ENCODE measurements at regions not wholly inside any gene's neighbourhood (a gene's known extent, or its start where the extent isn't known, plus 50 kb on each side); places are given as distances from the start of the nearest gene placed in this dataset.

- Histone ChIP-seq H3K27me3 (ENCODE audit: control insufficient read depth in 2 of 2, insufficient read depth in 1 of 2, low read length in 1 of 2) (no peaks in the 10 kb centered on the region), H3K27ac (ENCODE audit: low read depth in 1 of 2, low read length in 1 of 2) (no peak overlapping the region), H3K36me3 (ENCODE audit: control insufficient read depth in 2 of 2, insufficient read depth in 2 of 2, low read length in 1 of 2) (no peaks in the 10 kb centered on the region), H3K4me3 (ENCODE audit: low read length in 2 of 2) (no peak overlapping the region), H3K9me3 (ENCODE audit: control insufficient read depth in 2 of 2, insufficient read depth in 1 of 2, low read length in 1 of 2) (no peaks in the 10 kb centered on the region), H3K4me1 (ENCODE audit: control insufficient read depth in 2 of 2, insufficient read depth in 2 of 2, low read length in 2 of 2) (no peaks in the 10 kb centered on the region)
- no peak for DNase-seq (ENCODE audit: low read depth in 6 of 9, low spot score in 9 of 9)
Observed at GRCh38 chr18:42201137-42201536, 246.1 kb downstream of the PIK3C3 start.

- Histone ChIP-seq H3K4me3 (ENCODE audit: low read length in 2 of 2) (no peak overlapping the region), H3K27ac (ENCODE audit: low read depth in 1 of 2, low read length in 1 of 2) (no peak overlapping the region), H3K36me3 (ENCODE audit: control insufficient read depth in 2 of 2, insufficient read depth in 2 of 2, low read length in 1 of 2) (no peaks in the 10 kb centered on the region), H3K9me3 (ENCODE audit: control insufficient read depth in 2 of 2, insufficient read depth in 1 of 2, low read length in 1 of 2) (no peaks in the 10 kb centered on the region), H3K27me3 (ENCODE audit: control insufficient read depth in 2 of 2, insufficient read depth in 1 of 2, low read length in 1 of 2) (no peaks in the 10 kb centered on the region), H3K4me1 (ENCODE audit: control insufficient read depth in 2 of 2, insufficient read depth in 2 of 2, low read length in 2 of 2) (no peaks in the 10 kb centered on the region)
- no peak for DNase-seq (ENCODE audit: low read depth in 6 of 9, low spot score in 9 of 9)
- 98% methylated on average over 5 of the region's 5 CpGs for WGBS
Observed at GRCh38 chr18:42211201-42211600, 256.2 kb downstream of the PIK3C3 start.

GRCh38 chr18:42222557-42222956 lies 267.5 kb downstream of the PIK3C3 start:
- Histone ChIP-seq H3K27ac (ENCODE audit: low read depth in 1 of 2, low read length in 1 of 2) (no peak overlapping the region), H3K27me3 (ENCODE audit: control insufficient read depth in 2 of 2, insufficient read depth in 1 of 2, low read length in 1 of 2) (no peaks in the 10 kb centered on the region), H3K4me3 (ENCODE audit: low read length in 2 of 2) (no peak overlapping the region), H3K4me1 (ENCODE audit: control insufficient read depth in 2 of 2, insufficient read depth in 2 of 2, low read length in 2 of 2) (no peaks in the 10 kb centered on the region), H3K9me3 (ENCODE audit: control insufficient read depth in 2 of 2, insufficient read depth in 1 of 2, low read length in 1 of 2) (no peaks in the 10 kb centered on the region), H3K36me3 (ENCODE audit: control insufficient read depth in 2 of 2, insufficient read depth in 2 of 2, low read length in 1 of 2) (no peaks in the 10 kb centered on the region)
- 91% methylated on average over 1 of the region's 1 CpG for WGBS
- no peak for DNase-seq (ENCODE audit: low read depth in 6 of 9, low spot score in 9 of 9)

GRCh38 chr18:42228581-42228980 lies 273.5 kb downstream of the PIK3C3 start:
- no peaks in the 10 kb centered on the region for H3K27me3 ChIP-seq (ENCODE audit: control insufficient read depth in 2 of 2, insufficient read depth in 1 of 2, low read length in 1 of 2)
- 85% methylated on average over 1 of the region's 1 CpG for WGBS

GRCh38 chr18:42229211-42230210 lies 274.5 kb downstream of the PIK3C3 start:
- 94% methylated on average over 2 of the region's 2 CpGs for WGBS
- DNase-seq (ENCODE audit: low read depth in 6 of 9, low spot score in 9 of 9) = no peak
- no peak overlapping the region for H3K4me3 ChIP-seq (ENCODE audit: low read length in 2 of 2)
- H3K27ac ChIP-seq (ENCODE audit: low read depth in 1 of 2, low read length in 1 of 2) = no peak overlapping the region
- no peaks in the 10 kb centered on the region for H3K4me1 ChIP-seq (ENCODE audit: control insufficient read depth in 2 of 2, insufficient read depth in 2 of 2, low read length in 2 of 2)
- no peaks in the 10 kb centered on the region for H3K36me3 ChIP-seq (ENCODE audit: control insufficient read depth in 2 of 2, insufficient read depth in 2 of 2, low read length in 1 of 2)
- H3K9me3 ChIP-seq (ENCODE audit: control insufficient read depth in 2 of 2, insufficient read depth in 1 of 2, low read length in 1 of 2) = no peaks in the 10 kb centered on the region
- H3K27me3 ChIP-seq (ENCODE audit: control insufficient read depth in 2 of 2, insufficient read depth in 1 of 2, low read length in 1 of 2) = no peaks in the 10 kb centered on the region

More at GRCh38 chr18:42228581-42228980, 273.5 kb downstream of the PIK3C3 start:
- H3K4me1 ChIP-seq (ENCODE audit: control insufficient read depth in 2 of 2, insufficient read depth in 2 of 2, low read length in 2 of 2) = no peaks in the 10 kb centered on the region
- H3K9me3 ChIP-seq (ENCODE audit: control insufficient read depth in 2 of 2, insufficient read depth in 1 of 2, low read length in 1 of 2) = no peaks in the 10 kb centered on the region
- H3K27ac ChIP-seq (ENCODE audit: low read depth in 1 of 2, low read length in 1 of 2) = no peak overlapping the region
- no peak overlapping the region for H3K4me3 ChIP-seq (ENCODE audit: low read length in 2 of 2)
- no peaks in the 10 kb centered on the region for H3K36me3 ChIP-seq (ENCODE audit: control insufficient read depth in 2 of 2, insufficient read depth in 2 of 2, low read length in 1 of 2)
- DNase-seq (ENCODE audit: low read depth in 6 of 9, low spot score in 9 of 9) = no peak

GRCh38 chr18:42230636-42231035 lies 275.6 kb downstream of the PIK3C3 start:
- H3K27me3 ChIP-seq (ENCODE audit: control insufficient read depth in 2 of 2, insufficient read depth in 1 of 2, low read length in 1 of 2) = no peaks in the 10 kb centered on the region
- H3K4me3 ChIP-seq (ENCODE audit: low read length in 2 of 2) = no peak overlapping the region
- H3K4me1 ChIP-seq (ENCODE audit: control insufficient read depth in 2 of 2, insufficient read depth in 2 of 2, low read length in 2 of 2) = no peaks in the 10 kb centered on the region
- no peak for DNase-seq (ENCODE audit: low read depth in 6 of 9, low spot score in 9 of 9)
- no peaks in the 10 kb centered on the region for H3K36me3 ChIP-seq (ENCODE audit: control insufficient read depth in 2 of 2, insufficient read depth in 2 of 2, low read length in 1 of 2)
- H3K9me3 ChIP-seq (ENCODE audit: control insufficient read depth in 2 of 2, insufficient read depth in 1 of 2, low read length in 1 of 2) = no peaks in the 10 kb centered on the region
- no peak overlapping the region for H3K27ac ChIP-seq (ENCODE audit: low read depth in 1 of 2, low read length in 1 of 2)
- 72% methylated on average over 2 of the region's 2 CpGs for WGBS

GRCh38 chr18:42231284-42231683 lies 276.2 kb downstream of the PIK3C3 start:
- no peaks in the 10 kb centered on the region for H3K36me3 ChIP-seq (ENCODE audit: control insufficient read depth in 2 of 2, insufficient read depth in 2 of 2, low read length in 1 of 2)
- H3K27me3 ChIP-seq (ENCODE audit: control insufficient read depth in 2 of 2, insufficient read depth in 1 of 2, low read length in 1 of 2) = no peaks in the 10 kb centered on the region
- no peak for DNase-seq (ENCODE audit: low read depth in 6 of 9, low spot score in 9 of 9)
- no peak overlapping the region for H3K27ac ChIP-seq (ENCODE audit: low read depth in 1 of 2, low read length in 1 of 2)
- no peak overlapping the region for H3K4me3 ChIP-seq (ENCODE audit: low read length in 2 of 2)
- no peaks in the 10 kb centered on the region for H3K9me3 ChIP-seq (ENCODE audit: control insufficient read depth in 2 of 2, insufficient read depth in 1 of 2, low read length in 1 of 2)
- H3K4me1 ChIP-seq (ENCODE audit: control insufficient read depth in 2 of 2, insufficient read depth in 2 of 2, low read length in 2 of 2) = no peaks in the 10 kb centered on the region

GRCh38 chr18:42231796-42232195 lies 276.8 kb downstream of the PIK3C3 start:
- Histone ChIP-seq H3K4me3 (ENCODE audit: low read length in 2 of 2) (no peak overlapping the region), H3K27ac (ENCODE audit: low read depth in 1 of 2, low read length in 1 of 2) (no peak overlapping the region), H3K27me3 (ENCODE audit: control insufficient read depth in 2 of 2, insufficient read depth in 1 of 2, low read length in 1 of 2) (no peaks in the 10 kb centered on the region), H3K4me1 (ENCODE audit: control insufficient read depth in 2 of 2, insufficient read depth in 2 of 2, low read length in 2 of 2) (no peaks in the 10 kb centered on the region), H3K9me3 (ENCODE audit: control insufficient read depth in 2 of 2, insufficient read depth in 1 of 2, low read length in 1 of 2) (no peaks in the 10 kb centered on the region), H3K36me3 (ENCODE audit: control insufficient read depth in 2 of 2, insufficient read depth in 2 of 2, low read length in 1 of 2) (no peaks in the 10 kb centered on the region)
- DNase-seq (ENCODE audit: low read depth in 6 of 9, low spot score in 9 of 9) = no peak
- WGBS = 77% methylated on average over 2 of the region's 2 CpGs

- no peaks in the 10 kb centered on the region for H3K27me3 ChIP-seq (ENCODE audit: control insufficient read depth in 2 of 2, insufficient read depth in 1 of 2, low read length in 1 of 2)
- no peak overlapping the region for H3K4me3 ChIP-seq (ENCODE audit: low read length in 2 of 2)
- H3K9me3 ChIP-seq (ENCODE audit: control insufficient read depth in 2 of 2, insufficient read depth in 1 of 2, low read length in 1 of 2) = no peaks in the 10 kb centered on the region
- no peaks in the 10 kb centered on the region for H3K36me3 ChIP-seq (ENCODE audit: control insufficient read depth in 2 of 2, insufficient read depth in 2 of 2, low read length in 1 of 2)
- no peaks in the 10 kb centered on the region for H3K4me1 ChIP-seq (ENCODE audit: control insufficient read depth in 2 of 2, insufficient read depth in 2 of 2, low read length in 2 of 2)
- DNase-seq (ENCODE audit: low read depth in 6 of 9, low spot score in 9 of 9) = no peak
- H3K27ac ChIP-seq (ENCODE audit: low read depth in 1 of 2, low read length in 1 of 2) = no peak overlapping the region
Observed at GRCh38 chr18:42233908-42234307, 278.9 kb downstream of the PIK3C3 start.
